T-cell (primary cell): ENCODE measurements at regions not wholly inside any gene's neighbourhood (a gene's known extent, or its start where the extent isn't known, plus 50 kb on each side); places are given as distances from the start of the nearest gene placed in this dataset.

Experiments
- ATAC-seq, 4 experiments: fragments of 200-7000 bp in 3 of 4; fragments of 150-1000 bp in 1 of 4; cut with Tn5 transposase; replicated peaks in 1 of 4; 1 replicate in 3 of 4; 2 replicates in 1 of 4; pipeline ENCODE4 v1.10.0; 2021; ENCODE audit warnings: moderate library complexity in 3 of 4, mild to moderate bottlenecking in 2 of 4, moderate number of reproducible peaks in 1 of 4
- CTCF ChIA-PET, 2 donors: fragments of 300-600 bp; sonication (Branson Sonifier 250); formaldehyde crosslinking; loops; one replicate each; lab custom pipeline; 2022; ENCODE audit warnings: antibody characterized with exemption in 2 of 2; lab: Charles Lee
- POLR2A ChIA-PET, 2 donors: fragments of 300-600 bp; sonication (Branson Sonifier 250); formaldehyde crosslinking; loops; one replicate each; lab custom pipeline; 2022; ENCODE audit warnings: antibody characterized with exemption in 2 of 2; lab: Charles Lee
- DNase-seq, 35 experiments: peaks; one replicate each; pipeline versions ENCODE4 v3.0.0 to v3.0.0-alpha.2; 2013 to 2023
- H3K27ac ChIP-seq: one replicate; pipeline ENCODE4 v1.5.1; 2013; ENCODE audit warnings: low read length
- H3K27me3 ChIP-seq, 2 experiments: replicated peaks in 1 of 2; 1 replicate in 1 of 2; 2 replicates in 1 of 2; pipeline versions ENCODE4 v1.6.1 to v1.7.0; 2013; ENCODE audit warnings: low read length in 1 of 2, mixed read lengths in 1 of 2; ENCODE audit not compliant: control insufficient read depth in 2 of 2, insufficient read depth in 2 of 2; ENCODE audit errors: extremely low read depth in 1 of 2
- H3K36me3 ChIP-seq, 2 donors: 1 replicate in 1 of 2; 2 replicates in 1 of 2; pipeline versions ENCODE4 v1.6.1 to v1.7.0; 2013; ENCODE audit warnings: low read length in 1 of 2; ENCODE audit not compliant: control insufficient read depth in 2 of 2, insufficient read depth in 1 of 2; ENCODE audit errors: extremely low read depth in 1 of 2
- H3K4me1 ChIP-seq, 2 experiments: 1 replicate in 1 of 2; 2 replicates in 1 of 2; pipeline versions ENCODE4 v1.6.1 to v1.7.0; 2013; ENCODE audit warnings: low read length in 2 of 2, mixed read lengths in 1 of 2; ENCODE audit not compliant: insufficient read depth in 2 of 2, control insufficient read depth in 1 of 2; ENCODE audit errors: extremely low read depth in 1 of 2
- H3K4me3 ChIP-seq, 2 donors: 1 replicate in 1 of 2; 2 replicates in 1 of 2; pipeline versions ENCODE4 v1.5.1 to v1.7.0; 2013; ENCODE audit warnings: mild to moderate bottlenecking in 2 of 2, low read length in 1 of 2, moderate library complexity in 1 of 2; ENCODE audit not compliant: control insufficient read depth in 1 of 2; ENCODE audit errors: extremely low read depth in 1 of 2
- H3K9me3 ChIP-seq: 2 replicates; pipeline ENCODE4 v1.7.0; 2013
- H3K27ac Mint-ChIP-seq, 2 donors: one replicate each; pipeline ENCODE4 v1.8.0; 2020 to 2021; ENCODE audit warnings: mild to moderate bottlenecking in 2 of 2, mixed read lengths in 2 of 2
- H3K27me3 Mint-ChIP-seq, 2 donors: one replicate each; pipeline ENCODE4 v1.8.0; 2021 to 2022; ENCODE audit warnings: mixed read lengths in 2 of 2
- H3K36me3 Mint-ChIP-seq: one replicate; pipeline ENCODE4 v1.8.0; 2021; ENCODE audit warnings: mixed read lengths
- H3K4me1 Mint-ChIP-seq, 3 donors: one replicate each; pipeline ENCODE4 v1.8.0; 2020 to 2022; ENCODE audit warnings: mixed read lengths in 3 of 3, mild to moderate bottlenecking in 1 of 3
- H3K4me3 Mint-ChIP-seq, 3 donors: one replicate each; pipeline ENCODE4 v1.8.0; 2020 to 2022; ENCODE audit warnings: mild to moderate bottlenecking in 3 of 3, mixed read lengths in 3 of 3, moderate library complexity in 3 of 3
- H3K9me3 Mint-ChIP-seq, 3 donors: one replicate each; pipeline ENCODE4 v1.8.0; 2020 to 2022; ENCODE audit warnings: mixed read lengths in 3 of 3
- WGBS: methylation state at CpG from one replicate; pipeline ENCODE4 v1.1.5; 2013; ENCODE audit warnings: missing lambda C conversion rate; ENCODE audit not compliant: insufficient coverage; 5-methylcytosine and 5-hydroxymethylcytosine counted together

GRCh38 chr11:131157678-131158077, 212.7 kb upstream of the NTM start:
- Histone ChIP-seq H3K36me3 (no peaks in the 10 kb centered on the region), H3K4me1 (no peaks in the 10 kb centered on the region), H3K4me3 (no peak overlapping the region), H3K27ac (no peak overlapping the region), H3K9me3 (no peaks in the 10 kb centered on the region), H3K27me3 (no peaks in the 10 kb centered on the region)
- Mint-ChIP-seq H3K27ac (no peak overlapping the region), H3K9me3 (peaks cover 0 to 9% (median 0%) of the 10 kb centered on the region in 3 donors), H3K36me3 (no peaks in the 10 kb centered on the region), H3K27me3 (no peaks in the 10 kb centered on the region), H3K4me3 (no peak overlapping the region), H3K4me1 (no peaks in the 10 kb centered on the region)
- ChIA-PET POLR2A (no interaction called here), CTCF (no interaction called here)
- DNase-seq = no peak
- 96% methylated on average over 2 of the region's 2 CpGs for WGBS
- ATAC-seq = no peak

DNA sequence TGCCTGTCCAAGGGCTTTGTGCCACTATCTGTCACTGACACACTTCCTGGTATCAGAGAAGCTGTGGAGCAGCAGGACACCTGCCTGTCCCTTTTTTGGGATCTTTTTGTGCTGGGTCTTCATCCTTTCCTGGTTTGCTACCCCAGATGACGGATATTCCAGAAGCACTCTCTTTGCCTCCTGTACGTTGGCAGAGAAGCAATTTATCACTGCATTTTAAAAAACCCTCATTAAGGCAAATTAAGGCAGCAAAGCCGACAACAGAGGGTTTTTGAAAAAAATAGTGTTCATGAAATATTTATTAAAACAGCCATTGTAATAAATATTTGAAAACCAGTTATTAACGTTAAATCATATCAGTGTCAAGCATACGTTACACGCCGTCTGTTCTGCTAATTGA, 209.6 kb upstream of the NTM start:
- ATAC-seq = no peak
- no CpG with 5 or more reads among the region's 7 CpGs for WGBS
- no peak overlapping the region for H3K4me3 Mint-ChIP-seq

GRCh38 chr11:131163613-131164012, 206.8 kb upstream of the NTM start:
- H3K9me3 Mint-ChIP-seq = peaks cover 0 to 9% (median 0%) of the 10 kb centered on the region in 3 donors
- peaks cover 0 to 4% of the 10 kb centered on the region in 2 experiments for H3K27me3 ChIP-seq
- no peak for ATAC-seq

More for the DNA sequence above, 209.6 kb upstream of the NTM start:
- Mint-ChIP-seq H3K9me3 (peaks cover 0 to 9% (median 0%) of the 10 kb centered on the region in 3 donors), H3K36me3 (no peaks in the 10 kb centered on the region), H3K27ac (no peak overlapping the region), H3K4me1 (no peaks in the 10 kb centered on the region), H3K27me3 (no peaks in the 10 kb centered on the region)
- ChIA-PET POLR2A (no interaction called here), CTCF (no interaction called here)
- Histone ChIP-seq H3K4me3 (no peak overlapping the region), H3K27ac (no peak overlapping the region), H3K36me3 (no peaks in the 10 kb centered on the region), H3K4me1 (no peaks in the 10 kb centered on the region), H3K27me3 (peaks cover 0 to 4% of the 10 kb centered on the region in 2 experiments), H3K9me3 (no peaks in the 10 kb centered on the region)
- no peak for DNase-seq

GRCh38 chr11:131165036-131165435, 205.4 kb upstream of the NTM start:
- POLR2A ChIA-PET = no interaction called here
- WGBS = no CpG with 5 or more reads among the region's 5 CpGs

More at GRCh38 chr11:131163613-131164012, 206.8 kb upstream of the NTM start:
- H3K27ac Mint-ChIP-seq = no peak overlapping the region
- WGBS = 84% methylated on average over 5 of the region's 8 CpGs
- Histone ChIP-seq H3K4me1 (no peaks in the 10 kb centered on the region), H3K9me3 (no peaks in the 10 kb centered on the region), H3K36me3 (no peaks in the 10 kb centered on the region), H3K27ac (no peak overlapping the region), H3K4me3 (no peak overlapping the region)
- no peaks in the 10 kb centered on the region for H3K36me3 Mint-ChIP-seq
- H3K27me3 Mint-ChIP-seq = no peaks in the 10 kb centered on the region
- no peaks in the 10 kb centered on the region for H3K4me1 Mint-ChIP-seq
- no peak overlapping the region for H3K4me3 Mint-ChIP-seq
- CTCF ChIA-PET = no interaction called here
- DNase-seq = no peak
- POLR2A ChIA-PET = no interaction called here

GRCh38 chr11:131168839-131169713, 201.3 kb upstream of the NTM start:
- 60% methylated on average over 2 of the region's 5 CpGs for WGBS
- no peak overlapping the region for H3K27ac Mint-ChIP-seq
- Histone ChIP-seq H3K4me3 (no peak overlapping the region), H3K36me3 (no peaks in the 10 kb centered on the region), H3K9me3 (no peaks in the 10 kb centered on the region), H3K27ac (no peak overlapping the region), H3K27me3 (peaks cover 0 to 4% of the 10 kb centered on the region in 2 experiments), H3K4me1 (no peaks in the 10 kb centered on the region)
- H3K4me1 Mint-ChIP-seq = no peaks in the 10 kb centered on the region
- H3K27me3 Mint-ChIP-seq = no peaks in the 10 kb centered on the region
- H3K4me3 Mint-ChIP-seq = no peak overlapping the region
- POLR2A ChIA-PET = no interaction called here
- CTCF ChIA-PET = no interaction called here
- no peaks in the 10 kb centered on the region for H3K36me3 Mint-ChIP-seq
- ATAC-seq (no peak), DNase-seq (no peak)
- no peaks in the 10 kb centered on the region for H3K9me3 Mint-ChIP-seq

More at GRCh38 chr11:131165036-131165435, 205.4 kb upstream of the NTM start:
- Histone ChIP-seq H3K9me3 (no peaks in the 10 kb centered on the region), H3K4me3 (no peak overlapping the region), H3K27me3 (peaks cover 0 to 4% of the 10 kb centered on the region in 2 experiments), H3K27ac (no peak overlapping the region), H3K36me3 (no peaks in the 10 kb centered on the region), H3K4me1 (no peaks in the 10 kb centered on the region)
- Mint-ChIP-seq H3K36me3 (no peaks in the 10 kb centered on the region), H3K4me1 (no peaks in the 10 kb centered on the region), H3K9me3 (peaks cover 0 to 4% (median 0%) of the 10 kb centered on the region in 3 donors), H3K27ac (no peak overlapping the region), H3K27me3 (no peaks in the 10 kb centered on the region), H3K4me3 (no peak overlapping the region)
- ATAC-seq = no peak
- CTCF ChIA-PET = no interaction called here
- DNase-seq = no peak

GRCh38 chr11:131172011-131172410, 198.4 kb upstream of the NTM start:
- ChIA-PET POLR2A (no interaction called here), CTCF (no interaction called here)
- Mint-ChIP-seq H3K36me3 (no peaks in the 10 kb centered on the region), H3K4me1 (no peaks in the 10 kb centered on the region), H3K27me3 (no peaks in the 10 kb centered on the region), H3K27ac (no peak overlapping the region), H3K9me3 (no peaks in the 10 kb centered on the region), H3K4me3 (no peak overlapping the region)
- no peak for DNase-seq
- Histone ChIP-seq H3K36me3 (no peaks in the 10 kb centered on the region), H3K4me1 (no peaks in the 10 kb centered on the region), H3K9me3 (no peaks in the 10 kb centered on the region), H3K27ac (no peak overlapping the region), H3K27me3 (peaks cover 0 to 3% of the 10 kb centered on the region in 2 experiments), H3K4me3 (no peak overlapping the region)
- 50% methylated on average over 1 of the region's 2 CpGs for WGBS
- ATAC-seq = no peak
